Stimulated activated CD4-positive, alpha-beta T cell treated with anti-CD3 and anti-CD28 coated beads, Interleukin-4, amount 100 ng/mL, for 48 hours (primary cell): ENCODE measurements at regions not wholly inside any gene's neighbourhood (a gene's known extent, or its start where the extent isn't known, plus 50 kb on each side); places are given as distances from the start of the nearest gene placed in this dataset.
"Not testable (repeated sequence)": the region's sequence is repeated elsewhere in the genome, so short reads cannot be mapped to it uniquely, and the experiment has no call there.

ENCODE experiments used
- DNase-seq, 2 donors: peaks; one replicate each; pipeline ENCODE4 v3.0.0-alpha.2; 2020; ENCODE audit warnings: low read depth in 2 of 2

- DNase-seq: no peak
These were observed 566.6 kb downstream of the ZNF608 start for GRCh38 chr5:124179819-124180218.

- DNase-seq: no peak
These were observed 568.4 kb downstream of the ZNF608 start for GRCh38 chr5:124178050-124178449.

GRCh38 chr5:124176692-124177091 lies 569.7 kb downstream of the ZNF608 start:
- no peak for DNase-seq

- no peak for DNase-seq
These were observed 573.1 kb downstream of the ZNF608 start for GRCh38 chr5:124173386-124173785.

- DNase-seq: no peak
These were observed 573.9 kb downstream of the ZNF608 start for GRCh38 chr5:124172389-124173003.

- not testable (repeated sequence) for DNase-seq
These were observed 578.3 kb downstream of the ZNF608 start for GRCh38 chr5:124168093-124168492.

GRCh38 chr5:124162767-124163532 lies 583.5 kb downstream of the ZNF608 start:
- no peak for DNase-seq

GRCh38 chr5:124161266-124161665 lies 585.2 kb downstream of the ZNF608 start:
- no peak for DNase-seq

GRCh38 chr5:124160265-124160664 lies 586.2 kb downstream of the ZNF608 start:
- DNase-seq: no peak

- no peak for DNase-seq
These were observed 589.1 kb downstream of the ZNF608 start for GRCh38 chr5:124157320-124157719.

GRCh38 chr5:124156415-124156996 lies 589.9 kb downstream of the ZNF608 start:
- DNase-seq: no peak

GRCh38 chr5:124154714-124155113 lies 591.7 kb downstream of the ZNF608 start:
- DNase-seq: no peak

GRCh38 chr5:124153588-124153987 lies 592.9 kb downstream of the ZNF608 start:
- DNase-seq: no peak

GRCh38 chr5:124148574-124148973 lies 597.9 kb downstream of the ZNF608 start:
- DNase-seq: no peak

GRCh38 chr5:124140060-124140459 lies 606.4 kb downstream of the ZNF608 start:
- no peak for DNase-seq

GRCh38 chr5:124139477-124139876 lies 607.0 kb downstream of the ZNF608 start:
- DNase-seq: no peak

- DNase-seq: no peak
These were observed 609.8 kb downstream of the ZNF608 start for GRCh38 chr5:124136609-124137008.

- DNase-seq: no peak
These were observed 611.5 kb downstream of the ZNF608 start for GRCh38 chr5:124134941-124135340.

- no peak for DNase-seq
These were observed 613.0 kb downstream of the ZNF608 start for GRCh38 chr5:124133406-124133805.

- DNase-seq: no peak
These were observed 613.6 kb downstream of the ZNF608 start for GRCh38 chr5:124132843-124133242.

GRCh38 chr5:124131466-124131865 lies 615.0 kb downstream of the ZNF608 start:
- no peak for DNase-seq

GRCh38 chr5:124130816-124131215 lies 615.6 kb downstream of the ZNF608 start:
- DNase-seq: no peak

GRCh38 chr5:124128867-124129266 lies 616.9 kb downstream of the CSNK1G3 start:
- DNase-seq: no peak
